Thyroid gland (tissue), 4 donors: ENCODE measurements at regions not wholly inside any gene's neighbourhood (a gene's known extent, or its start where the extent isn't known, plus 50 kb on each side); places are given as distances from the start of the nearest gene placed in this dataset.

ENCODE experiments used
- POLR2A ChIP-seq, 2 donors: fragments of 450-650 bp; IDR thresholded peaks; one replicate each; pipeline ENCODE4 v1.6.1; 2017; ENCODE audit warnings: antibody characterized with exemption in 2 of 2, mild to moderate bottlenecking in 2 of 2, moderate library complexity in 1 of 2
- TF ChIP-seq, protein P1 (sequence below), 6 experiments: fragments of 200-600 bp in 3 of 6; fragments of 450-650 bp in 3 of 6; sonication (generic) in 3 of 6; IDR thresholded peaks; one replicate each; pipeline ENCODE4 v1.5.1; 2016 to 2019; ENCODE audit warnings: antibody characterized with exemption in 6 of 6, mild to moderate bottlenecking in 2 of 6, inconsistent platforms in 1 of 6, moderate library complexity in 1 of 6

DNA sequence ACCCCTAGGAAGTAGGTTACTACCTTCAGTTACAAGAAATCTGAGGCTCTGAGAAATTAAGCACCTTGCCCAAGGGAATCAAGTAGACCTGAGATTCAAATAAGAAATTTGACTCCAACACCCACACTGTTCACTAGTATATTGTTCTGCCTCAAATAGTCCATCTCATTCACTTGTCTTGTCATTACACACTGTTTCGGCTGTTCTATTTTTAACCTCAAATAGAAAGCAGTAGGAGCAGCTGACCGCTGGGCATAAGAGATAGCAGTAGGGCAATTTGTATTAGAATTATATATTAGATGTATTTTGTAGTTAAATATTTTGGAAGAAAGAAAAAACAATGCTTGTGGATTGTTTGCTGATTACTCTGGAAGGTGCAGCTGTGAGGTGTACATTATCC is 185.1 kb downstream of the INHBA start:
- TF ChIP-seq, protein P1, sequence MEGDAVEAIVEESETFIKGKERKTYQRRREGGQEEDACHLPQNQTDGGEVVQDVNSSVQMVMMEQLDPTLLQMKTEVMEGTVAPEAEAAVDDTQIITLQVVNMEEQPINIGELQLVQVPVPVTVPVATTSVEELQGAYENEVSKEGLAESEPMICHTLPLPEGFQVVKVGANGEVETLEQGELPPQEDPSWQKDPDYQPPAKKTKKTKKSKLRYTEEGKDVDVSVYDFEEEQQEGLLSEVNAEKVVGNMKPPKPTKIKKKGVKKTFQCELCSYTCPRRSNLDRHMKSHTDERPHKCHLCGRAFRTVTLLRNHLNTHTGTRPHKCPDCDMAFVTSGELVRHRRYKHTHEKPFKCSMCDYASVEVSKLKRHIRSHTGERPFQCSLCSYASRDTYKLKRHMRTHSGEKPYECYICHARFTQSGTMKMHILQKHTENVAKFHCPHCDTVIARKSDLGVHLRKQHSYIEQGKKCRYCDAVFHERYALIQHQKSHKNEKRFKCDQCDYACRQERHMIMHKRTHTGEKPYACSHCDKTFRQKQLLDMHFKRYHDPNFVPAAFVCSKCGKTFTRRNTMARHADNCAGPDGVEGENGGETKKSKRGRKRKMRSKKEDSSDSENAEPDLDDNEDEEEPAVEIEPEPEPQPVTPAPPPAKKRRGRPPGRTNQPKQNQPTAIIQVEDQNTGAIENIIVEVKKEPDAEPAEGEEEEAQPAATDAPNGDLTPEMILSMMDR (IDR thresholded peaks at IDR 0.05), result no peak
- TF ChIP-seq POLR2A (IDR thresholded peaks at IDR 0.05), result no peak
